ENCODE measurements at regions not wholly inside any gene's neighbourhood (a gene's known extent, or its start where the extent isn't known, plus 50 kb on each side); places are given as distances from the start of the nearest gene placed in this dataset.

GRCh38 chr9:24844217-24844616 is 298.5 kb upstream of the IZUMO3 start:
- Histone ChIP-seq H4K5ac (ENCODE audit: low read depth, low read length) (no peak overlapping the region), H2BK15ac (ENCODE audit: low read depth, low read length) (no peak overlapping the region), H4K91ac (ENCODE audit: insufficient read depth, low read depth, low read length) (no peak overlapping the region), H3K18ac (ENCODE audit: low read depth, low read length) (no peak overlapping the region), H3K23ac (ENCODE audit: low read depth, low read length) (no peak overlapping the region), H3K9me3 (ENCODE audit: control insufficient read depth, insufficient read depth, low read length) (no peaks in the 10 kb centered on the region), H2AK9ac (replicated peaks; ENCODE audit: low read depth, low read length, poor library complexity) (no peak overlapping the region), H2BK5ac (ENCODE audit: low read depth, low read length, poor library complexity, severe bottlenecking) (no peak overlapping the region), H3K4me1 (ENCODE audit: control insufficient read depth, insufficient read depth, low read length) (no peaks in the 10 kb centered on the region), H3K9me1 (ENCODE audit: insufficient read depth, low read length) (no peaks in the 10 kb centered on the region), H2BK20ac (ENCODE audit: low read depth, low read length) (no peak overlapping the region), H3K14ac (replicated peaks; ENCODE audit: low read depth, low read length) (no peak overlapping the region), H3K56ac (ENCODE audit: extremely low read depth, insufficient read depth, low read length) (no peak overlapping the region), H2AFZ (replicated peaks; ENCODE audit: low read length, poor library complexity) (no peak overlapping the region), H2BK120ac (ENCODE audit: low read depth, low read length) (no peak overlapping the region), H3K4me2 (ENCODE audit: low read depth, low read length) (no peak overlapping the region), H4K8ac (ENCODE audit: low read depth in 2 of 2, low read length in 2 of 2) (no peak overlapping the region), H3K4me3 (ENCODE audit: insufficient read depth, low read depth, low read length) (no peak overlapping the region), H4K20me1 (ENCODE audit: insufficient read depth, low read length) (no peaks in the 10 kb centered on the region), H3K9ac (ENCODE audit: low read depth, low read length) (no peak overlapping the region), H3K27me3 (ENCODE audit: control insufficient read depth, insufficient read depth, low read length) (no peaks in the 10 kb centered on the region), H3K27ac (ENCODE audit: insufficient read depth, low read length) (no peak overlapping the region), H3K4ac (ENCODE audit: low read depth, low read length) (no peak overlapping the region), H2AK5ac (ENCODE audit: low read depth, low read length) (no peak overlapping the region), H3K36me3 (ENCODE audit: control insufficient read depth, insufficient read depth, low read length) (no peaks in the 10 kb centered on the region), H3K79me1 (ENCODE audit: low read depth in 1 of 2, low read length in 2 of 2) (no peaks in the 10 kb centered on the region)
- BruUV-seq (replicated peaks): no TSS peak
- in situ Hi-C loops (cut with MboI; ENCODE audit: low sequenced_read_pairs): no loop called here
- intact Hi-C loops (cut with micrococcal nuclease): no loop called here
- DNase-seq (no peak), ATAC-seq (ENCODE audit: low read depth) (no peak)
- WGBS, 2 experiments (ENCODE audit: extremely low coverage in 2 of 2, insufficient read length in 1 of 2): no CpG with 5 or more reads among the region's 2 CpGs
- TF ChIP-seq CEBPB (IDR thresholded peaks at IDR 0.05; ENCODE audit: low read depth, low read length): no peak
- no peak for TF ChIP-seq RCOR1 (IDR thresholded peaks at IDR 0.05; ENCODE audit: insufficient replicate concordance, low read length)
- no peak for TF ChIP-seq CHD1 (IDR thresholded peaks at IDR 0.05; ENCODE audit: low read depth, low read length)
- TF ChIP-seq NFE2L2 (IDR thresholded peaks at IDR 0.05; ENCODE audit: low read depth, low read length): no peak
- no peak for TF ChIP-seq RAD21 (IDR thresholded peaks at IDR 0.05; ENCODE audit: low read length)
- no peak for TF ChIP-seq MXI1 (IDR thresholded peaks at IDR 0.05; ENCODE audit: borderline replicate concordance, low read depth, low read length)
- no peak for TF ChIP-seq USF2 (IDR thresholded peaks at IDR 0.05; ENCODE audit: low read depth, low read length)
- dilution Hi-C loops (cut with HindIII; ENCODE audit: low sequenced_read_pairs, unreplicated experiment): no loop called here
- ChIA-PET CTCF (no interaction called here), POLR2A (ENCODE audit: unreplicated experiment) (no interaction called here)

Measured in IMR-90 (cell line).